CD4-positive, alpha-beta T cell (primary cell): ENCODE measurements at regions not wholly inside any gene's neighbourhood (a gene's known extent, or its start where the extent isn't known, plus 50 kb on each side); places are given as distances from the start of the nearest gene placed in this dataset.

Experiments
- ATAC-seq: fragments of 200-7000 bp; cut with Tn5 transposase; one replicate; pipeline ENCODE4 v1.10.0; 2022; ENCODE audit warnings: mild to moderate bottlenecking; ENCODE audit not compliant: poor library complexity
- CTCF ChIA-PET: fragments of 350-600 bp; sonication (Branson Sonifier 250); formaldehyde crosslinking; loops from one replicate; lab custom pipeline; 2021; ENCODE audit warnings: antibody characterized with exemption, inconsistent platforms; lab: Charles Lee
- POLR2A ChIA-PET: fragments of 350-600 bp; sonication (Branson Sonifier 250); formaldehyde crosslinking; loops from one replicate; lab custom pipeline; 2021; ENCODE audit warnings: antibody characterized with exemption, inconsistent platforms; lab: Charles Lee
- DNase-seq, 14 experiments: peaks; one replicate each; pipeline ENCODE4 v3.0.0-alpha.2; 2013 to 2020; ENCODE audit warnings: mixed read lengths in 2 of 14
- H3K27ac ChIP-seq, 2 donors: one replicate each; pipeline versions ENCODE4 v1.5.1 to v1.7.0; 2013; ENCODE audit warnings: low read length in 2 of 2, low read depth in 1 of 2, mild to moderate bottlenecking in 1 of 2
- H3K27me3 ChIP-seq, 2 experiments: 1 replicate in 1 of 2; 2 replicates in 1 of 2; pipeline versions ENCODE4 v1.6.1 to v1.7.0; 2013; ENCODE audit warnings: low read length in 2 of 2, control low read depth in 1 of 2, mild to moderate bottlenecking in 1 of 2, moderate library complexity in 1 of 2; ENCODE audit not compliant: insufficient read depth in 2 of 2, control insufficient read depth in 1 of 2
- H3K36me3 ChIP-seq: one replicate; pipeline ENCODE4 v1.6.1; 2013; ENCODE audit warnings: low read length, control low read depth; ENCODE audit not compliant: insufficient read depth
- H3K4me1 ChIP-seq: one replicate; pipeline ENCODE4 v1.6.1; 2013; ENCODE audit warnings: low read length, control low read depth; ENCODE audit not compliant: insufficient read depth
- H3K4me3 ChIP-seq: one replicate; pipeline ENCODE4 v1.5.1; 2013; ENCODE audit warnings: mild to moderate bottlenecking, low read length, moderate library complexity
- H3K9me3 ChIP-seq, 2 experiments: 1 replicate in 1 of 2; 2 replicates in 1 of 2; pipeline versions ENCODE4 v1.6.1 to v1.7.0; 2013; ENCODE audit warnings: low read length in 2 of 2, mild to moderate bottlenecking in 2 of 2, control low read depth in 1 of 2, moderate library complexity in 1 of 2; ENCODE audit not compliant: control insufficient read depth in 1 of 2, insufficient read depth in 1 of 2
- H3K27ac Mint-ChIP-seq: one replicate; pipeline ENCODE4 v1.8.0; 2020; ENCODE audit warnings: mixed read lengths
- H3K27me3 Mint-ChIP-seq: one replicate; pipeline ENCODE4 v1.8.0; 2021; ENCODE audit warnings: mixed read lengths
- H3K36me3 Mint-ChIP-seq: one replicate; pipeline ENCODE4 v1.8.0; 2021; ENCODE audit warnings: low read depth, mixed read lengths
- H3K4me1 Mint-ChIP-seq: one replicate; pipeline ENCODE4 v1.8.0; 2021; ENCODE audit warnings: low read depth, mixed read lengths
- H3K4me3 Mint-ChIP-seq: one replicate; pipeline ENCODE4 v1.8.0; 2020; ENCODE audit warnings: mild to moderate bottlenecking, mixed read lengths
- H3K9me3 Mint-ChIP-seq: one replicate; pipeline ENCODE4 v1.8.0; 2020; ENCODE audit warnings: mixed read lengths
- intact Hi-C, 2 experiments: fragments of 100-400 bp; cut with DNase I in 1 of 2; cut with micrococcal nuclease in 1 of 2; formaldehyde crosslinking; loops; one replicate each; pipeline versions ENCODE4 v1.15.1 to v1.9.0; 2023 to 2025; cut with DNase I, micrococcal nuclease
- TF ChIP-seq, protein P1 (sequence below): fragments of 200-600 bp; IDR thresholded peaks from one replicate; pipeline ENCODE4 v1.8.0; 2022; ENCODE audit warnings: antibody characterized with exemption, mild to moderate bottlenecking

GRCh38 chr7:110205899-110206298 lies 885.0 kb upstream of the LRRN3 start:
- Mint-ChIP-seq H3K27ac (no peak overlapping the region), H3K27me3 (peaks cover 13% of the 10 kb centered on the region), H3K9me3 (peaks cover 2% of the 10 kb centered on the region), H3K4me1 (no peaks in the 10 kb centered on the region), H3K36me3 (no peaks in the 10 kb centered on the region), H3K4me3 (no peak overlapping the region)
- intact Hi-C loops = no loop called here
- no peaks in the 10 kb centered on the region for H3K27me3 ChIP-seq
- ATAC-seq = no peak
- H3K27ac ChIP-seq = no peak overlapping the region
- ChIA-PET POLR2A (no interaction called here), CTCF (no interaction called here)
- no peak for DNase-seq
- H3K9me3 ChIP-seq = no peaks in the 10 kb centered on the region
- H3K4me1 ChIP-seq = no peaks in the 10 kb centered on the region
- no peaks in the 10 kb centered on the region for H3K36me3 ChIP-seq
- TF ChIP-seq, protein P1, sequence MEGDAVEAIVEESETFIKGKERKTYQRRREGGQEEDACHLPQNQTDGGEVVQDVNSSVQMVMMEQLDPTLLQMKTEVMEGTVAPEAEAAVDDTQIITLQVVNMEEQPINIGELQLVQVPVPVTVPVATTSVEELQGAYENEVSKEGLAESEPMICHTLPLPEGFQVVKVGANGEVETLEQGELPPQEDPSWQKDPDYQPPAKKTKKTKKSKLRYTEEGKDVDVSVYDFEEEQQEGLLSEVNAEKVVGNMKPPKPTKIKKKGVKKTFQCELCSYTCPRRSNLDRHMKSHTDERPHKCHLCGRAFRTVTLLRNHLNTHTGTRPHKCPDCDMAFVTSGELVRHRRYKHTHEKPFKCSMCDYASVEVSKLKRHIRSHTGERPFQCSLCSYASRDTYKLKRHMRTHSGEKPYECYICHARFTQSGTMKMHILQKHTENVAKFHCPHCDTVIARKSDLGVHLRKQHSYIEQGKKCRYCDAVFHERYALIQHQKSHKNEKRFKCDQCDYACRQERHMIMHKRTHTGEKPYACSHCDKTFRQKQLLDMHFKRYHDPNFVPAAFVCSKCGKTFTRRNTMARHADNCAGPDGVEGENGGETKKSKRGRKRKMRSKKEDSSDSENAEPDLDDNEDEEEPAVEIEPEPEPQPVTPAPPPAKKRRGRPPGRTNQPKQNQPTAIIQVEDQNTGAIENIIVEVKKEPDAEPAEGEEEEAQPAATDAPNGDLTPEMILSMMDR = no peak
- no peak overlapping the region for H3K4me3 ChIP-seq

DNA sequence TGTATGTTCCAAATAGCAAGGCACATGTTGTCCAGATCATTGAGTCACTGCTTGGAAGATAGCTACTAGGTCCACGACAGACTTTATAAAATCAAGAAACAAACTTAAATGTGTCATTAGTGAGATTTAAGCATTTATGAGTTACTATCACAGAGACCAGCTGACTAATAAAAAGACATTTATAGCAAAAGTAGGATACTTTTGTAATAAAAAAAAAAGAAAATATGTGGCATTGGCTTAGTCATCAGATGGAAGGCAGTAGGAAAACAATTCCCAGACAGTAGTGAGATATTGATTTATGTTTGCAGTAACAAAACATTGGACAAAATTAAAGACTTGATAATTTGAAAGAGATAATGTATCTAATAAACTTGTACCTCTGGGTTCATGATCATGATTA lies 881.0 kb upstream of the LRRN3 start:
- Histone ChIP-seq H3K4me3 (no peak overlapping the region), H3K36me3 (no peaks in the 10 kb centered on the region), H3K27me3 (no peaks in the 10 kb centered on the region), H3K4me1 (no peaks in the 10 kb centered on the region), H3K9me3 (no peaks in the 10 kb centered on the region), H3K27ac (no peak overlapping the region)
- H3K4me1 Mint-ChIP-seq = no peaks in the 10 kb centered on the region
- no peak overlapping the region for H3K27ac Mint-ChIP-seq
- ChIA-PET CTCF (no interaction called here), POLR2A (no interaction called here)
- TF ChIP-seq, protein P1 = no peak
- no peaks in the 10 kb centered on the region for H3K36me3 Mint-ChIP-seq
- no peak for DNase-seq
- H3K9me3 Mint-ChIP-seq = peaks cover 6% of the 10 kb centered on the region
- H3K27me3 Mint-ChIP-seq = peaks cover 10% of the 10 kb centered on the region
- intact Hi-C loops = no loop called here
- H3K4me3 Mint-ChIP-seq = no peak overlapping the region
- ATAC-seq = no peak

DNA sequence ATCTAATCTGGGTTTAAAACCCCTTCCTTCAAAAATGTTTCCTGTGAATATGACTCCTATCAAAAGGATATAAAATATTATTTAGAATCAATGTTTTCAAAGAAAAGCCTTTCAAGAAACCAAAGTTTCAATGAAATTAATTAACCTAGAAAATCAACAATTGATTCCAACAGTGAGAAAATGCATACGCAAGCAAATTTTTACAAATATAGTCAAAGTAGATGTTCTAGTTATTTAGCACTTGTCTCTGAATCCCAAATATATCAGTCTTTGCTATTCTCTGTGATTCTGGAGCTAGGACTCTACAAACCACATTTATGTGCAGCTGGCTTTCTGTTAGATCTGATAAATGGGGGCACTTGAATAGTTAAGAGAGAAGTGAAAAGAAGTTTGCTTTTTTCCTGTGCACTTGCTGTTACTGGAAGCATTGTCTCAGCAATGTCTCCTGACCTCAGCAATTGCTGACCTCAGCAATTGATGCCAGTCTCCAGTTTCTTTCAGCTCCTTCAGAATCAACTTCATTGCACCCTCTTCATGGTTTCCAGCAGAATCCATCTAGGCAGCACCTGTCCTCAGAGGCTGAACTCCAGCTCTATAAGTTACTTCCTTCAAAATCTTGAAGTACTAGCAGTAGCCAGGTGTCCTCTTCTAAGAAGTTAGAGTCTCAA lies 879.9 kb upstream of the LRRN3 start:
- Histone ChIP-seq H3K4me1 (no peaks in the 10 kb centered on the region), H3K9me3 (no peaks in the 10 kb centered on the region), H3K27me3 (no peaks in the 10 kb centered on the region), H3K36me3 (no peaks in the 10 kb centered on the region), H3K27ac (no peak overlapping the region), H3K4me3 (no peak overlapping the region)
- peaks cover 6% of the 10 kb centered on the region for H3K9me3 Mint-ChIP-seq
- peaks cover under 1% of the 10 kb centered on the region for H3K27me3 Mint-ChIP-seq
- no peaks in the 10 kb centered on the region for H3K36me3 Mint-ChIP-seq
- H3K4me1 Mint-ChIP-seq = no peaks in the 10 kb centered on the region
- TF ChIP-seq, protein P1 = no peak
- intact Hi-C loops = no loop called here
- ChIA-PET POLR2A (no interaction called here), CTCF (no interaction called here)
- H3K4me3 Mint-ChIP-seq = no peak overlapping the region
- DNase-seq (no peak), ATAC-seq (no peak)
- no peak overlapping the region for H3K27ac Mint-ChIP-seq
